MCF 10A (cell line): ENCODE measurements at regions not wholly inside any gene's neighbourhood (a gene's known extent, or its start where the extent isn't known, plus 50 kb on each side); places are given as distances from the start of the nearest gene placed in this dataset.

ENCODE experiments used
- BruUV-seq: library from RNA; stranded (reverse); fragments of 400-500 nt; replicated peaks from 2 replicates; lab custom pipeline; 2021; lab: Mats Ljungman, UMichigan
- CTCF ChIA-PET: fragments of 300-600 bp; sonication (Branson Sonifier 250); formaldehyde crosslinking; extraction: SDS; loops from one replicate; lab custom pipeline; 2021; ENCODE audit warnings: antibody characterized with exemption, inconsistent platforms; lab: Yijun Ruan, JAX
- POLR2A ChIA-PET: fragments of 300-600, 350-650 bp; sonication (Branson Sonifier 250); formaldehyde crosslinking; extraction: SDS; loops from one replicate; lab custom pipeline; 2020; ENCODE audit warnings: antibody characterized with exemption, inconsistent platforms; lab: Yijun Ruan, JAX
- DNase-seq: peaks from one replicate; pipeline ENCODE4 v3.0.0-alpha.2; 2018; ENCODE audit not compliant: unreplicated experiment
- H3K27ac Mint-ChIP-seq: one replicate; pipeline ENCODE4 v1.8.0; 2022; ENCODE audit warnings: mild to moderate bottlenecking, low read depth, mixed read lengths; ENCODE audit not compliant: unreplicated experiment
- H3K27me3 Mint-ChIP-seq: one replicate; pipeline ENCODE4 v1.8.0; 2022; ENCODE audit warnings: mixed read lengths; ENCODE audit not compliant: insufficient read depth, unreplicated experiment
- H3K36me3 Mint-ChIP-seq: one replicate; pipeline ENCODE4 v1.8.0; 2022; ENCODE audit warnings: mild to moderate bottlenecking, moderate library complexity, mixed read lengths; ENCODE audit not compliant: insufficient read depth, unreplicated experiment
- H3K4me1 Mint-ChIP-seq: one replicate; pipeline ENCODE4 v1.8.0; 2022; ENCODE audit warnings: mixed read lengths; ENCODE audit not compliant: insufficient read depth, unreplicated experiment
- H3K4me3 Mint-ChIP-seq: one replicate; pipeline ENCODE4 v1.8.0; 2022; ENCODE audit warnings: mild to moderate bottlenecking, moderate library complexity, mixed read lengths; ENCODE audit not compliant: unreplicated experiment
- H3K9me3 Mint-ChIP-seq: one replicate; pipeline ENCODE4 v1.8.0; 2022; ENCODE audit warnings: mixed read lengths; ENCODE audit not compliant: unreplicated experiment
- intact Hi-C: fragments of 100-400 bp; cut with micrococcal nuclease; formaldehyde crosslinking; loops from 2 replicates; pipeline ENCODE4 v1.14.1; 2022
- TF ChIP-seq, protein P1 (sequence below): fragments of 200-600 bp; IDR thresholded peaks from one replicate; pipeline ENCODE4 v1.8.0; 2022; ENCODE audit warnings: antibody characterized with exemption, mild to moderate bottlenecking; ENCODE audit not compliant: unreplicated experiment

DNA sequence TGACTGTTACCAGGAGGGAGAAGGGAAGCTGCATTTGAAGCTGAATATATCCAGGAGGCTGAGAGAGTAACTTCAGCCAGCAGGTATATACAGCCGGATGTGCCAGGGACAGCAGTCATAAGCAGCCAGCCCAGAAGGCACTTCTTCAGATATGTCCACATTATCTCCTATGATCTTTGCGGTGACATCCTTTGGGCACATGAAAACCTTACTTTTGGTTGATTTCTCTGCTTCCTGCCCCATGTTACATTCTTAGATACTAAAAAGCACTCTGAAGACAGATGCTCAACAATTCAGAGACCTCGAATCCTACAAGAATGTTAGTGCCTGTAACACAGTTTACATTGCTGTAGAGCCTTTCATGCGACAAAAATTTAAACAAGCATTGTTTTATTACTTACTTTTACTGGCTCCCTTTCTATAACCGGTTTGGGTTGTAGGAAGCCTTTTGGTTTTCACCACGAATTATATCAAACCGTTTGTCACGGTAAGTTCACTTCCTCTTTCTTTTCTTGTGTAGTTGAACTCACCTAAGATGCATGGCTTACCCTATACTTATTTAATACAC is 50.3 kb upstream of the TLK1 start:
- TF ChIP-seq, protein P1, sequence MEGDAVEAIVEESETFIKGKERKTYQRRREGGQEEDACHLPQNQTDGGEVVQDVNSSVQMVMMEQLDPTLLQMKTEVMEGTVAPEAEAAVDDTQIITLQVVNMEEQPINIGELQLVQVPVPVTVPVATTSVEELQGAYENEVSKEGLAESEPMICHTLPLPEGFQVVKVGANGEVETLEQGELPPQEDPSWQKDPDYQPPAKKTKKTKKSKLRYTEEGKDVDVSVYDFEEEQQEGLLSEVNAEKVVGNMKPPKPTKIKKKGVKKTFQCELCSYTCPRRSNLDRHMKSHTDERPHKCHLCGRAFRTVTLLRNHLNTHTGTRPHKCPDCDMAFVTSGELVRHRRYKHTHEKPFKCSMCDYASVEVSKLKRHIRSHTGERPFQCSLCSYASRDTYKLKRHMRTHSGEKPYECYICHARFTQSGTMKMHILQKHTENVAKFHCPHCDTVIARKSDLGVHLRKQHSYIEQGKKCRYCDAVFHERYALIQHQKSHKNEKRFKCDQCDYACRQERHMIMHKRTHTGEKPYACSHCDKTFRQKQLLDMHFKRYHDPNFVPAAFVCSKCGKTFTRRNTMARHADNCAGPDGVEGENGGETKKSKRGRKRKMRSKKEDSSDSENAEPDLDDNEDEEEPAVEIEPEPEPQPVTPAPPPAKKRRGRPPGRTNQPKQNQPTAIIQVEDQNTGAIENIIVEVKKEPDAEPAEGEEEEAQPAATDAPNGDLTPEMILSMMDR, result no peak
- peaks cover 5% of the 10 kb centered on the region for H3K36me3 Mint-ChIP-seq
- H3K27me3 Mint-ChIP-seq, result no peaks in the 10 kb centered on the region
- no peaks in the 10 kb centered on the region for H3K4me1 Mint-ChIP-seq
- CTCF ChIA-PET, result no interaction called here
- H3K27ac Mint-ChIP-seq, result no peak overlapping the region
- BruUV-seq, result no TSS peak
- intact Hi-C loops, result no loop called here
- POLR2A ChIA-PET, result no interaction called here
- no peak overlapping the region for H3K4me3 Mint-ChIP-seq
- no peak for DNase-seq
- H3K9me3 Mint-ChIP-seq, result no peaks in the 10 kb centered on the region
